ENCODE measurements at regions not wholly inside any gene's neighbourhood (a gene's known extent, or its start where the extent isn't known, plus 50 kb on each side); places are given as distances from the start of the nearest gene placed in this dataset.

DNA sequence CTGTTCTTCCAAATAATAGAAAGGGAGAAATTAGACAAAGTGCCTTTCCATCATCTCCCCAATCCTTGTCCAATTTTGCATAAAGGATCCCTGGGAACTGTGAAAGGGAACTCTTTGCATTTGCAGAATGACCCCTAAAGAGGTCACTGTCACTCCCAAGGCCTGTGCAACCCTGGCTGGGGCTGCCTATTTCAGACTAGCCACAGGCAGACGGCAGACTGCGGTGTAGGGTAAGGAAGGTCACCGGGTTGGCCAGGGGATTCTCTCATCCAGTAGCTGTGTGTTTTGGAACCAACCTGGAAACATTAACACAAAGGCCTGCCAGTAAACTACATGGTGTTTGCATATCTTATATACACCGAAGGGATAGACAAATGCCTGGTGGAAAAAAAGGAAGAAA is 818.7 kb downstream of the BCL11A start:
- peak; percentile 14 for DNase-seq
- no peaks in the 10 kb centered on the region for H3K27me3 ChIP-seq (ENCODE audit: insufficient read depth, low read depth, severe bottlenecking)
- TF ChIP-seq, protein P1, sequence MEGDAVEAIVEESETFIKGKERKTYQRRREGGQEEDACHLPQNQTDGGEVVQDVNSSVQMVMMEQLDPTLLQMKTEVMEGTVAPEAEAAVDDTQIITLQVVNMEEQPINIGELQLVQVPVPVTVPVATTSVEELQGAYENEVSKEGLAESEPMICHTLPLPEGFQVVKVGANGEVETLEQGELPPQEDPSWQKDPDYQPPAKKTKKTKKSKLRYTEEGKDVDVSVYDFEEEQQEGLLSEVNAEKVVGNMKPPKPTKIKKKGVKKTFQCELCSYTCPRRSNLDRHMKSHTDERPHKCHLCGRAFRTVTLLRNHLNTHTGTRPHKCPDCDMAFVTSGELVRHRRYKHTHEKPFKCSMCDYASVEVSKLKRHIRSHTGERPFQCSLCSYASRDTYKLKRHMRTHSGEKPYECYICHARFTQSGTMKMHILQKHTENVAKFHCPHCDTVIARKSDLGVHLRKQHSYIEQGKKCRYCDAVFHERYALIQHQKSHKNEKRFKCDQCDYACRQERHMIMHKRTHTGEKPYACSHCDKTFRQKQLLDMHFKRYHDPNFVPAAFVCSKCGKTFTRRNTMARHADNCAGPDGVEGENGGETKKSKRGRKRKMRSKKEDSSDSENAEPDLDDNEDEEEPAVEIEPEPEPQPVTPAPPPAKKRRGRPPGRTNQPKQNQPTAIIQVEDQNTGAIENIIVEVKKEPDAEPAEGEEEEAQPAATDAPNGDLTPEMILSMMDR (IDR thresholded peaks at IDR 0.05; ENCODE audit: low read depth, low read length) = no peak

DNA sequence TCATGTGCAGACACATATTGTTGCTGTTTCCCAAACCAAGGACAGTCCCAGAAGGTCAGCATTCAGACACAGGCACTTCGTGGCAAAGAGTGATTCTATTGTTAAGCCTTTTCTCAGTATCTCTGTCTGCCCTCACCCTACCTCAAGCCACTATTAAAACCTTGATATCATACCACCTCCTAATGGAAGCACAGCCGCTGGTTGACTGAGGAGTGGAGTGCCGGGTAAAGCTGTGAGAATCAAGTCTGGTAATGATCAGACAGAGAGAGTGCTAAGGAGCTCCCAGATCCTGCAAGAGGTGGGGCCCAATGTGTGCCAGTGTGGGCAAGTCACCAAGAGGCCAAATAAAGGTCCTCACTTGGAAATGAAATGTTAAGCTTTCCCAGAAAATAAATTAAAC is 819.5 kb downstream of the BCL11A start:
- Histone ChIP-seq H3K27ac (no peak overlapping the region), H3K9me3 (ENCODE audit: severe bottlenecking) (no peaks in the 10 kb centered on the region), H3K4me3 (ENCODE audit: low read depth, low read length) (no peak overlapping the region), H3K27me3 (ENCODE audit: insufficient read depth, low read depth, severe bottlenecking) (no peaks in the 10 kb centered on the region), H3K36me3 (no peaks in the 10 kb centered on the region)
- peak; percentile 8 for DNase-seq
- TF ChIP-seq, protein P1 (IDR thresholded peaks at IDR 0.05; ENCODE audit: low read depth, low read length) = no peak

More for the DNA sequence above, 818.7 kb downstream of the BCL11A start:
- H3K4me3 ChIP-seq (ENCODE audit: low read depth, low read length) = no peak overlapping the region
- H3K9me3 ChIP-seq (ENCODE audit: severe bottlenecking) = no peaks in the 10 kb centered on the region
- H3K27ac ChIP-seq = no peak overlapping the region
- no peaks in the 10 kb centered on the region for H3K36me3 ChIP-seq

DNA sequence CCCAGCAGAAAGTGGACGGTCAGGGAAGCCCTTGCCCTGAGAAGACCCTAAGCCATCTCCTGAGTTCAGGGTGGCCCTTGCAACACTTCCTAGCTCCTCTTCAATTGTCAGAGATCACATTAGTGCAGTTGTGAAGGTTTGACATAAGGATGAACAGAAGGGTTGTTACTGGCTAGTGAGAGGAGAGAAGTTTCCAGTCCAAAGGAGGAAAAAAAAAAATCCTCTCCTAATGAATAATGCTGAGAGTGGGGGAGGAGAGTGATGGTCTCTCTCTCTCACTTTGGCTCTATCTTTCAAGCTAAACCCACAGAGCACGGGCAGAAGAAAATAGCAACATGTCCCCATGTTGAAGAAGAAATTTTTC is 819.9 kb downstream of the BCL11A start:
- no peak for DNase-seq
- Histone ChIP-seq H3K36me3 (no peaks in the 10 kb centered on the region), H3K4me3 (ENCODE audit: low read depth, low read length) (no peak overlapping the region), H3K27me3 (ENCODE audit: insufficient read depth, low read depth, severe bottlenecking) (no peaks in the 10 kb centered on the region), H3K27ac (no peak overlapping the region), H3K9me3 (ENCODE audit: severe bottlenecking) (no peaks in the 10 kb centered on the region)
- TF ChIP-seq, protein P1 (IDR thresholded peaks at IDR 0.05; ENCODE audit: low read depth, low read length) = no peak

DNA sequence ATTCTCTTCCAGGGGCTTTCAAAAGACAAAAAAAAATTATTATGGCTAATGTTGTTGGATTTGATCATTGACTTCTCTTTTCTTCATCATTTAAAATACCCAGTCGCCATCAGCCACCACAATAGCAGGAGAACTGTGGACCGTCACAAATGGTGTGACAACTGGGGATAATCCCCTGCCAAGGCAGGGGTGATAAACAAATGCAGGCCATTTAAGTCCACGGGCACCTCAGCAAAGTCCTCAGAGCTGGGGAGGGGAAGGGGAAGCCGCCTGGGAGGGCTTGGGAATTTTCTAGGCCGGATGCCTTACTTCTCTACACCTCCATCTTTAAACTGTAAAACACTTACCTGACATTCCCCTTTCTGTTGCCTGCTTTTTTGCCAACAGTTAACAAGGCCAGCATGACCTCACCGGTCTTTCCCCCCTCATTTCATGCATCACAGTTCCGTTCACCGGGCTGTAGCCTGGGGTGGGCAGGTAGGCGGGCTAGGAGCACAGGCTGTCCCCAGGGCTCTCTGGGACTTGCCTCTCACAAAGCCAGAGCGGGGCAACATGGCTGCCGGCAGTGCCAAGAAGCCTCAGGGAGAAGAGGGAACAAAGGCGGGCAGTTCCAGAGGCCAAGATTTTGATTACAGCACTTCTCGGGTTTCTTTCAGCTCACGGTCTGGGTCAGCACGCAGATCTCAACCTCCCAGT is 820.4 kb downstream of the BCL11A start:
- H3K27me3 ChIP-seq (ENCODE audit: insufficient read depth, low read depth, severe bottlenecking) = no peaks in the 10 kb centered on the region
- no peaks in the 10 kb centered on the region for H3K36me3 ChIP-seq
- TF ChIP-seq, protein P1 (IDR thresholded peaks at IDR 0.05; ENCODE audit: low read depth, low read length) = no peak

DNA sequence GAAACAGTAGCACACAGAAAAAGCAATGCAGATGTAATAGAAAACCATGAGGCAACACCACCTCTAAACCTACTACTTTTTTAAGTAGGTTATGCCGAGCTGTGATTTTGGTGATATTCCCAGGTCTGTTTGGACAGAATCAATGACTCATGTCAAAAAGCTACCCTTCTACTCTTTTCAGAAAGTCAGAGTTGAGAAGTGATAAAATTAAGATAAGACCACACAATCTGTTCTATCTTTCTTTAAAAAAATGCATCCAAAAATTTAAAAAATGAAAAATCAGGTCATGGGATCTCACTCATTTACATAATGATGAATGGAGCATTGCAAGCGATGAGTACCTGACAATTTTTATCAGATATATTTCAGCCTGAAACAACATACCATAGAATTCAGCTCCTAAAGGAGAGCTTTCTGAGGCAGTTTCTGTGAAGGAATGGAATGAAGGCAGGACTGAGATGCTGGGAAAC is 826.3 kb downstream of the BCL11A start:
- Histone ChIP-seq H3K27ac (no peak overlapping the region), H3K9me3 (ENCODE audit: severe bottlenecking) (no peaks in the 10 kb centered on the region), H3K36me3 (no peaks in the 10 kb centered on the region), H3K27me3 (ENCODE audit: insufficient read depth, low read depth, severe bottlenecking) (no peaks in the 10 kb centered on the region), H3K4me3 (ENCODE audit: low read depth, low read length) (no peak overlapping the region)
- no peak for DNase-seq
- TF ChIP-seq, protein P1 (IDR thresholded peaks at IDR 0.05; ENCODE audit: low read depth, low read length) = no peak

More for the DNA sequence above, 820.4 kb downstream of the BCL11A start:
- Histone ChIP-seq H3K27ac (no peak overlapping the region), H3K9me3 (ENCODE audit: severe bottlenecking) (no peaks in the 10 kb centered on the region), H3K4me3 (ENCODE audit: low read depth, low read length) (no peak overlapping the region)
- DNase-seq = peak; percentile 53

Measured in WERI-Rb-1 (cell line).